ENCODE measurements at regions not wholly inside any gene's neighbourhood (a gene's known extent, or its start where the extent isn't known, plus 50 kb on each side); places are given as distances from the start of the nearest gene placed in this dataset.

DNA sequence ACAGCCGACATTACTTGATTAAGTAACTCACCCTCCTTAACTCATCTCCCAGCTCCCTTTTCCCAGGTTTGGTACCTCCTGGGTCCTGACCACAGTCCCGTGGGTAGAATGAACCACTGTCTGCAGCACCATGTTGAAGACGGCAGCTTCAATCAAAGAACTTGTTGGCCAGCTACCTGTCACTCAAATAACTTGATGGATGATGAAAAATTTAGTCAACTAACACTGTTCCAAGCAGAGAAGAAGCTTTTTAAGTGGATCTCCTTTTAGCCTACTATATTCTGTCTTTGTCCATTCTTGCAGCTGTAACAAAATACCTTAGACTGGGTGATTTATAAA, 138.4 kb upstream of the F3 start:
- TF ChIP-seq, protein P1, sequence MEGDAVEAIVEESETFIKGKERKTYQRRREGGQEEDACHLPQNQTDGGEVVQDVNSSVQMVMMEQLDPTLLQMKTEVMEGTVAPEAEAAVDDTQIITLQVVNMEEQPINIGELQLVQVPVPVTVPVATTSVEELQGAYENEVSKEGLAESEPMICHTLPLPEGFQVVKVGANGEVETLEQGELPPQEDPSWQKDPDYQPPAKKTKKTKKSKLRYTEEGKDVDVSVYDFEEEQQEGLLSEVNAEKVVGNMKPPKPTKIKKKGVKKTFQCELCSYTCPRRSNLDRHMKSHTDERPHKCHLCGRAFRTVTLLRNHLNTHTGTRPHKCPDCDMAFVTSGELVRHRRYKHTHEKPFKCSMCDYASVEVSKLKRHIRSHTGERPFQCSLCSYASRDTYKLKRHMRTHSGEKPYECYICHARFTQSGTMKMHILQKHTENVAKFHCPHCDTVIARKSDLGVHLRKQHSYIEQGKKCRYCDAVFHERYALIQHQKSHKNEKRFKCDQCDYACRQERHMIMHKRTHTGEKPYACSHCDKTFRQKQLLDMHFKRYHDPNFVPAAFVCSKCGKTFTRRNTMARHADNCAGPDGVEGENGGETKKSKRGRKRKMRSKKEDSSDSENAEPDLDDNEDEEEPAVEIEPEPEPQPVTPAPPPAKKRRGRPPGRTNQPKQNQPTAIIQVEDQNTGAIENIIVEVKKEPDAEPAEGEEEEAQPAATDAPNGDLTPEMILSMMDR (conservative IDR thresholded peaks at IDR 0.05; ENCODE audit: low read depth, low read length) = no peak
- TF ChIP-seq SMC3 (IDR thresholded peaks at IDR 0.05; ENCODE audit: low read depth, low read length) (no peak), POLR2A (IDR thresholded peaks at IDR 0.05; ENCODE audit: low read depth, low read length) (no peak), ELK1 (IDR thresholded peaks at IDR 0.05; ENCODE audit: borderline replicate concordance, low read depth, low read length) (no peak), BHLHE40 (IDR thresholded peaks at IDR 0.05; ENCODE audit: low read depth, low read length) (no peak), RCOR1 (IDR thresholded peaks at IDR 0.05; ENCODE audit: insufficient replicate concordance, low read length) (no peak)
- TF ChIP-seq, protein P2, sequence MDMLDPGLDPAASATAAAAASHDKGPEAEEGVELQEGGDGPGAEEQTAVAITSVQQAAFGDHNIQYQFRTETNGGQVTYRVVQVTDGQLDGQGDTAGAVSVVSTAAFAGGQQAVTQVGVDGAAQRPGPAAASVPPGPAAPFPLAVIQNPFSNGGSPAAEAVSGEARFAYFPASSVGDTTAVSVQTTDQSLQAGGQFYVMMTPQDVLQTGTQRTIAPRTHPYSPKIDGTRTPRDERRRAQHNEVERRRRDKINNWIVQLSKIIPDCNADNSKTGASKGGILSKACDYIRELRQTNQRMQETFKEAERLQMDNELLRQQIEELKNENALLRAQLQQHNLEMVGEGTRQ (IDR thresholded peaks at IDR 0.05; ENCODE audit: low read depth, low read length) = no peak
